GM12873 (cell line): ENCODE measurements at regions not wholly inside any gene's neighbourhood (a gene's known extent, or its start where the extent isn't known, plus 50 kb on each side); places are given as distances from the start of the nearest gene placed in this dataset.

Experiments
- CTCF ChIP-seq: IDR thresholded peaks from 2 replicates; pipeline ENCODE4 v1.5.1; 2012; ENCODE audit warnings: low read depth, mild to moderate bottlenecking, moderate library complexity, low read length, control low read depth; ENCODE audit not compliant: insufficient read depth; ENCODE audit errors: missing control alignments

- no peak for TF ChIP-seq CTCF
Measured at GRCh38 chr13:97826421-97827012, 127.0 kb upstream of the IPO5 start.

- TF ChIP-seq CTCF: no peak
Measured at GRCh38 chr13:97834250-97834649, 119.2 kb upstream of the IPO5 start.

- no peak for TF ChIP-seq CTCF
Measured at GRCh38 chr13:97843189-97843588, 110.3 kb upstream of the IPO5 start.

- no peak for TF ChIP-seq CTCF
Measured at GRCh38 chr13:97844151-97844550, 109.3 kb upstream of the IPO5 start.

- no peak for TF ChIP-seq CTCF
Measured at GRCh38 chr13:97848886-97849285, 104.6 kb upstream of the IPO5 start.

- peak; percentile 32 for TF ChIP-seq CTCF
Measured at GRCh38 chr13:97849305-97849704, 104.2 kb upstream of the IPO5 start.

GRCh38 chr13:97851269-97851668, 102.2 kb upstream of the IPO5 start:
- no peak for TF ChIP-seq CTCF
